T47D (cell line): ENCODE measurements at regions not wholly inside any gene's neighbourhood (a gene's known extent, or its start where the extent isn't known, plus 50 kb on each side); places are given as distances from the start of the nearest gene placed in this dataset.

ENCODE experiments used
- DNase-seq, 2 experiments: peaks; one replicate each; pipeline versions ENCODE4 v3.0.0 to v3.0.0-alpha.2; 2011 to 2012; ENCODE audit warnings: low read depth in 1 of 2, low spot score in 1 of 2
- JUND ChIP-seq: IDR thresholded peaks from 2 replicates; pipeline ENCODE4 v1.6.1; 2012; ENCODE audit warnings: low read depth
- in situ Hi-C: cut with HindIII; loops from 2 replicates; pipeline ENCODE4 v1.10.0; 2016; ENCODE audit warnings: low sequenced_read_pairs, low pct_unique_long_range_greater_than_20kb

GRCh38 chr9:73805853-73806458 lies 654.3 kb downstream of the ANXA1 start:
- in situ Hi-C loops = no loop called here
- no peak for DNase-seq
- no peak for TF ChIP-seq JUND

DNA sequence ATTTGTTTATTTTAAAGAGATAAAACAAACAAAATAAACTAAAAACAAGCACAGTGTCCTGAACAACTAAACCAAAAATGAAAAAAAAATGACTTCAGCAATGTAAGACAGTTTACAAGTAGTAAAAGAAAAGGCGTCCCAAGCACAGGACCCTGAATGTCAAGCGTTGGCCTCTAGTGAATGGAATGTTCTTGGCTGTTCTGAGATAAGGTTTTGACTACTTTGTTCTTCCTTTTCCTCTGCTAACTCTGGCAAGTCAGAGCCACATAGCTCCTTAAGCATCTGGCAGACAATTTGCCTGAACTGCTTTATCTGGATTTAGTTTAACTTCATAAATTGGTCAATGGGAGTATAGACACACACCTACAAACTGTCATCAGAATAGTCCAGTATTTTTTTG lies 655.2 kb downstream of the ANXA1 start:
- in situ Hi-C loops = no loop called here
- no peak for TF ChIP-seq JUND
- DNase-seq = no peak

GRCh38 chr9:73807952-73808351 lies 656.3 kb downstream of the ANXA1 start:
- DNase-seq = no peak

GRCh38 chr9:73810585-73811215 lies 659.0 kb downstream of the ANXA1 start:
- TF ChIP-seq JUND = no peak
- no peak for DNase-seq
- in situ Hi-C loops = no loop called here

More at GRCh38 chr9:73807952-73808351, 656.3 kb downstream of the ANXA1 start:
- no peak for TF ChIP-seq JUND
- in situ Hi-C loops = no loop called here

- no peak for DNase-seq
- TF ChIP-seq JUND = no peak
- in situ Hi-C loops = no loop called here
These were observed 661.9 kb downstream of the ANXA1 start for GRCh38 chr9:73813546-73813945.

DNA sequence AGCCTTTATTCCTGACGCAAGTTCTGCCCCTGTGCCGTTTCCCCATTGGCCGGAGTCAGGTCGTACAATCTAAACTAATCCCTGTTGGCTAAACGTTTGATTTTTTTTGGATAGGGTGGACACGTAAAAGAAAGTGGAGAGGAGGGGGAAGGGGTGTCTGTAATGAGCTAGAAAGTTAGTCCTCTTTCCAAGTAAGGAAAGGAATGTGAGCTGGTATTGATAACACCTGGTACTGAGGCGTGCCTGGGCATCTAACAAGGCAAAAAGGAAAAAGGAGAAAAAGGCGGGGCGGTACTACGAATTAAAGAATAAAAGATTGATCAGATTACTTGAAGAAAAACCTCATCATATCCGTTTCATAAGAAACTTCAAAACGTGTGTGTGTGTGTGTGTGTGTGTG lies 665.2 kb downstream of the ANXA1 start:
- in situ Hi-C loops = no loop called here
- no peak for DNase-seq
- no peak for TF ChIP-seq JUND

- no peak for TF ChIP-seq JUND
- in situ Hi-C loops = no loop called here
- no peak for DNase-seq
These were observed 672.5 kb upstream of the RORB start for GRCh38 chr9:73824671-73825070.

- in situ Hi-C loops = no loop called here
- DNase-seq = no peak
- TF ChIP-seq JUND = no peak
These were observed 658.3 kb upstream of the RORB start for GRCh38 chr9:73838871-73839270.

- DNase-seq = no peak
- in situ Hi-C loops = no loop called here
- TF ChIP-seq JUND = no peak
These were observed 657.7 kb upstream of the RORB start for GRCh38 chr9:73839471-73839870.

DNA sequence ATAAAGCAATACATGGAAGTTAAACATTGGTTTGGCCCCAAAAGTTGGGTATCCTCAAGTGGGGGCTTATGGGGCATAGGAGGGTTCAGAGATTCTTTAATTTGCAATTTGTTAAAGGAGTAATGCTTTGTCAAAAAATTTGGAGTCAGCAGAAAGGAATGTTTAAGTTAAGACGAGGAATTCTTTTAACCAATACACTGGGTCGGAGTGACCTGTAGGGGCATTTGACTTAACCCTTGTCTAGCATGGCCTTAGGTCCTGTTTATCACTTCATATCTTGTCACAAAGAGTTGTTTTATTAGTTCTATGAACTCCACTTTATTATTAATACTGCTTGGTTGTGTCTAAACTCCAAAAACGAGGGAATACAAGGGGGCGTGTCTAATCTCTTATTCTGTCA lies 656.1 kb upstream of the RORB start:
- DNase-seq = peak in 1 of 2 experiments; percentile 51
- in situ Hi-C loops = no loop called here
- TF ChIP-seq JUND = no peak

GRCh38 chr9:73844135-73844534 lies 653.0 kb upstream of the RORB start:
- DNase-seq = no peak
- no peak for TF ChIP-seq JUND
- in situ Hi-C loops = no loop called here

GRCh38 chr9:73845539-73845938 lies 651.6 kb upstream of the RORB start:
- TF ChIP-seq JUND = no peak
- in situ Hi-C loops = no loop called here
- DNase-seq = no peak

GRCh38 chr9:73845954-73846690 lies 651.0 kb upstream of the RORB start:
- DNase-seq = peak in 1 of 2 experiments; percentile 28
- no peak for TF ChIP-seq JUND
- in situ Hi-C loops = no loop called here

DNA sequence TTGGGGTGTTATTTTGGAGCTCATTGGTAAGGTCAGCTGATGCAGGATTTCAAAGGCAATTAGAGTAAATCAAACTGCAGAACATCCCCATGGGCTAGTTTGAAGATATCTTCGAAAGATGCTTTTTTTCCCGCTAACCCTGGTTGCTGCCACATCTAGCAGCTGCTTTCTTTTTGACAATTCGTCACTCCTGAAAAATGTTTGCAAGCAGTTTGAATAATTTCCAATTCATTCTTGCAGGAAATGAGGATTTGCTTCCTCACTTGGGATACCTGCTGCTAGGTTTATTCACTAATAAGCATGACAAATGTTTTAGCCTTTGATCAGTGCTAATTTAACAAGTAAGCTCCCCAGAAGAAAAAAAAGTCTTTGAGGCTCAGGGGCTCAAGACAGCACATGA lies 649.6 kb upstream of the RORB start:
- in situ Hi-C loops = no loop called here
- no peak for DNase-seq
- TF ChIP-seq JUND = no peak
